CD14-positive monocyte (primary cell): ENCODE measurements at regions not wholly inside any gene's neighbourhood (a gene's known extent, or its start where the extent isn't known, plus 50 kb on each side); places are given as distances from the start of the nearest gene placed in this dataset.

Experiments used
- DNase-seq, 3 donors: peaks; one replicate each; pipeline ENCODE4 v3.0.0-alpha.2; 2011 to 2022
- H2AFZ ChIP-seq: 2 replicates; pipeline ENCODE4 v1.6.0; 2012; ENCODE audit warnings: mild to moderate bottlenecking, low read depth, low read length, inconsistent platforms; ENCODE audit not compliant: insufficient read depth, poor library complexity, severe bottlenecking
- H3K27ac ChIP-seq, 2 donors: 1 replicate in 1 of 2; 2 replicates in 1 of 2; pipeline ENCODE4 v1.5.1; 2012 to 2013; ENCODE audit warnings: low read length in 2 of 2, control low read depth in 1 of 2, inconsistent platforms in 1 of 2, low read depth in 1 of 2, mild to moderate bottlenecking in 1 of 2
- H3K27me3 ChIP-seq, 2 donors: one replicate each; pipeline versions ENCODE4 v1.6.0 to v1.6.1; 2011 to 2013; ENCODE audit warnings: low read length in 2 of 2; ENCODE audit not compliant: control insufficient read depth in 2 of 2, insufficient read depth in 2 of 2
- H3K36me3 ChIP-seq, 2 donors: replicated peaks in 1 of 2; 1 replicate in 1 of 2; 2 replicates in 1 of 2; pipeline versions ENCODE4 v1.5.1 to v1.6.1; 2012 to 2013; ENCODE audit warnings: low read length in 2 of 2, control low read depth in 1 of 2, inconsistent platforms in 1 of 2, mild to moderate bottlenecking in 1 of 2; ENCODE audit not compliant: insufficient read depth in 2 of 2, control insufficient read depth in 1 of 2
- H3K4me1 ChIP-seq, 2 donors: 1 replicate in 1 of 2; 2 replicates in 1 of 2; pipeline versions ENCODE4 v1.5.1 to v1.6.1; 2012 to 2013; ENCODE audit warnings: low read length in 2 of 2, control low read depth in 1 of 2, inconsistent platforms in 1 of 2, mild to moderate bottlenecking in 1 of 2, moderate library complexity in 1 of 2; ENCODE audit not compliant: insufficient read depth in 2 of 2, control insufficient read depth in 1 of 2
- H3K4me2 ChIP-seq: replicated peaks from 2 replicates; pipeline ENCODE3; 2012; ENCODE audit warnings: low read length, moderate library complexity, mild to moderate bottlenecking; ENCODE audit not compliant: poor library complexity, severe bottlenecking; ENCODE audit errors: extremely low read depth
- H3K4me3 ChIP-seq, 3 experiments: fragments of 200-600 bp in 1 of 3; sonication (generic) in 1 of 3; replicated peaks in 1 of 3; 1 replicate in 2 of 3; 2 replicates in 1 of 3; pipeline ENCODE4 v1.5.1; 2011 to 2013; ENCODE audit warnings: low read length in 3 of 3, mild to moderate bottlenecking in 3 of 3, control low read depth in 2 of 3, low read depth in 2 of 3, inconsistent platforms in 1 of 3, moderate library complexity in 1 of 3
- H3K79me2 ChIP-seq: 2 replicates; pipeline ENCODE4 v1.6.0; 2012; ENCODE audit warnings: mild to moderate bottlenecking, control low read depth, inconsistent platforms, low read length, moderate library complexity; ENCODE audit not compliant: insufficient read depth
- H3K9ac ChIP-seq: 2 replicates; pipeline ENCODE4 v1.6.0; 2017; ENCODE audit warnings: low read length, mild to moderate bottlenecking; ENCODE audit not compliant: insufficient read depth, poor library complexity, severe bottlenecking
- H3K9me3 ChIP-seq, 2 donors: replicated peaks in 1 of 2; 1 replicate in 1 of 2; 2 replicates in 1 of 2; pipeline versions ENCODE4 v1.5.1 to v1.6.1; 2012 to 2013; ENCODE audit warnings: low read length in 2 of 2, control low read depth in 1 of 2; ENCODE audit not compliant: control insufficient read depth in 1 of 2, insufficient read depth in 1 of 2
- H4K20me1 ChIP-seq: 2 replicates; pipeline ENCODE4 v1.6.0; 2012; ENCODE audit warnings: mild to moderate bottlenecking, low read length, control low read depth, moderate library complexity; ENCODE audit not compliant: insufficient read depth
- H3K27ac Mint-ChIP-seq, 7 donors: one replicate each; pipeline ENCODE4 v1.8.0; 2020; ENCODE audit warnings: mild to moderate bottlenecking in 7 of 7, mixed read lengths in 7 of 7, moderate library complexity in 6 of 7, inconsistent platforms in 2 of 7
- H3K27me3 Mint-ChIP-seq, 3 donors: one replicate each; pipeline ENCODE4 v1.8.0; 2021 to 2022; ENCODE audit warnings: low read depth in 3 of 3, mild to moderate bottlenecking in 3 of 3, mixed read lengths in 3 of 3, moderate library complexity in 3 of 3, inconsistent platforms in 1 of 3
- H3K36me3 Mint-ChIP-seq, 2 donors: one replicate each; pipeline ENCODE4 v1.8.0; 2020; ENCODE audit warnings: mixed read lengths in 2 of 2, inconsistent platforms in 1 of 2, mild to moderate bottlenecking in 1 of 2
- H3K4me1 Mint-ChIP-seq: one replicate; pipeline ENCODE4 v1.8.0; 2020; ENCODE audit warnings: mild to moderate bottlenecking, mixed read lengths
- H3K4me3 Mint-ChIP-seq, 2 donors: one replicate each; pipeline ENCODE4 v1.8.0; 2020; ENCODE audit warnings: mild to moderate bottlenecking in 2 of 2, mixed read lengths in 2 of 2, moderate library complexity in 1 of 2
- H3K9me3 Mint-ChIP-seq, 7 donors: one replicate each; pipeline ENCODE4 v1.8.0; 2020 to 2022; ENCODE audit warnings: mixed read lengths in 7 of 7, mild to moderate bottlenecking in 6 of 7, moderate library complexity in 6 of 7, inconsistent platforms in 2 of 7
- CTCF ChIP-seq: fragments of 200-600 bp; IDR thresholded peaks from one replicate; pipeline ENCODE4 v1.8.0; 2022; ENCODE audit warnings: antibody characterized with exemption, mild to moderate bottlenecking
- WGBS: methylation state at CpG from one replicate; pipeline ENCODE4 v1.1.5; 2013; ENCODE audit warnings: missing lambda C conversion rate; ENCODE audit not compliant: insufficient coverage; 5-methylcytosine and 5-hydroxymethylcytosine counted together
- intact Hi-C, 2 donors: fragments of 100-400 bp; cut with micrococcal nuclease; formaldehyde crosslinking; loops; one replicate each; pipeline versions ENCODE4 v1.15.0 to v1.15.1; 2023

- no peak overlapping the region for H3K4me3 Mint-ChIP-seq
- Histone ChIP-seq H3K36me3 (no peaks in the 10 kb centered on the region), H3K27me3 (no peaks in the 10 kb centered on the region), H3K4me2 (no peak overlapping the region), H3K4me3 (no peak overlapping the region), H3K9me3 (no peaks in the 10 kb centered on the region), H3K27ac (peak overlapping the region in 1 of 2 donors; percentile 41), H4K20me1 (peaks cover 93% of the 10 kb centered on the region), H2AFZ (no peak overlapping the region), H3K4me1 (peaks cover 56 to 91% of the 10 kb centered on the region in 2 donors), H3K9ac (no peak overlapping the region), H3K79me2 (peaks cover 100% of the 10 kb centered on the region)
- intact Hi-C loops: loop anchor here in 1 of 2 donors (5.0 kb wide), 1 partner anchor 32 kb away; no protein-coding TSS in a partner anchor
- H3K9me3 Mint-ChIP-seq: no peaks in the 10 kb centered on the region
- peak in 1 of 3 donors; percentile 32 for DNase-seq
- no CpG with 5 or more reads among the region's 2 CpGs for WGBS
- no peak for TF ChIP-seq CTCF
- H3K4me1 Mint-ChIP-seq: peaks cover 88% of the 10 kb centered on the region
- peaks cover 2 to 12% of the 10 kb centered on the region in 2 donors for H3K36me3 Mint-ChIP-seq
- H3K27ac Mint-ChIP-seq: peak overlapping the region in 6 of 7 donors; percentile 74 to 91 (median 83)
- peaks cover 0 to 2% (median 0%) of the 10 kb centered on the region in 3 donors for H3K27me3 Mint-ChIP-seq
Measured at GRCh38 chr5:119304439-119305211, 51.2 kb upstream of the TNFAIP8 start.
